Esophagus muscularis mucosa (tissue), 4 donors: ENCODE measurements at regions not wholly inside any gene's neighbourhood (a gene's known extent, or its start where the extent isn't known, plus 50 kb on each side); places are given as distances from the start of the nearest gene placed in this dataset.

Experiments
- DNase-seq: peaks from one replicate; pipeline ENCODE4 v3.0.0-alpha.2; 2017; ENCODE audit errors: extremely low spot score
- H3K27ac ChIP-seq, 4 donors: fragments of 200-600 bp; sonication (generic); replicated peaks in 1 of 4; 1 replicate in 3 of 4; 2 replicates in 1 of 4; pipeline ENCODE4 v1.5.1; 2016 to 2019; ENCODE audit warnings: mild to moderate bottlenecking in 1 of 4
- H3K27me3 ChIP-seq, 4 donors: fragments of 200-600 bp; sonication (generic); one replicate each; pipeline versions ENCODE4 v1.5.1 to v1.6.0; 2016 to 2019
- H3K36me3 ChIP-seq, 4 donors: fragments of 200-600 bp; sonication (generic); one replicate each; pipeline ENCODE4 v1.5.1; 2016 to 2019
- H3K4me1 ChIP-seq, 4 donors: fragments of 200-600 bp; sonication (generic); one replicate each; pipeline ENCODE4 v1.5.1; 2016 to 2019
- H3K4me3 ChIP-seq, 4 donors: fragments of 200-600 bp; sonication (generic); 1 replicate in 2 of 4; 2 replicates in 2 of 4; pipeline ENCODE4 v1.5.1; 2016 to 2019; ENCODE audit warnings: mild to moderate bottlenecking in 4 of 4, moderate library complexity in 1 of 4
- H3K9me3 ChIP-seq, 4 donors: fragments of 200-600 bp; sonication (generic); 1 replicate in 3 of 4; 2 replicates in 1 of 4; pipeline ENCODE4 v1.5.1; 2016 to 2019
- EP300 ChIP-seq: sonication (generic); formaldehyde crosslinking; IDR thresholded peaks from one replicate; pipeline ENCODE4 v1.6.1; 2017; ENCODE audit warnings: antibody characterized with exemption
- POLR2A ChIP-seq: fragments of 450-650 bp; IDR thresholded peaks from one replicate; pipeline ENCODE4 v1.6.1; 2017; ENCODE audit warnings: antibody characterized with exemption, moderate library complexity, mild to moderate bottlenecking, low read depth
- POLR2AphosphoS5 ChIP-seq, 2 donors: sonication (generic); formaldehyde crosslinking; IDR thresholded peaks; one replicate each; pipeline ENCODE4 v1.6.1; 2017; ENCODE audit warnings: antibody characterized with exemption in 2 of 2
- WGBS: methylation state at CpG from one replicate; pipeline ENCODE4 v1.1.5; 2018; 5-methylcytosine and 5-hydroxymethylcytosine counted together
- intact Hi-C: fragments of 100-400 bp; cut with DNase I; formaldehyde crosslinking; loops from one replicate; pipeline ENCODE4 v1.15.1; 2023
- TF ChIP-seq, protein P1 (sequence below), 3 experiments: fragments of 200-600 bp in 2 of 3; fragments of 450-650 bp in 1 of 3; sonication (generic) in 2 of 3; IDR thresholded peaks; one replicate each; pipeline ENCODE4 v1.5.1; 2017 to 2019; ENCODE audit warnings: antibody characterized with exemption in 3 of 3, mild to moderate bottlenecking in 2 of 3, moderate library complexity in 1 of 3

DNA sequence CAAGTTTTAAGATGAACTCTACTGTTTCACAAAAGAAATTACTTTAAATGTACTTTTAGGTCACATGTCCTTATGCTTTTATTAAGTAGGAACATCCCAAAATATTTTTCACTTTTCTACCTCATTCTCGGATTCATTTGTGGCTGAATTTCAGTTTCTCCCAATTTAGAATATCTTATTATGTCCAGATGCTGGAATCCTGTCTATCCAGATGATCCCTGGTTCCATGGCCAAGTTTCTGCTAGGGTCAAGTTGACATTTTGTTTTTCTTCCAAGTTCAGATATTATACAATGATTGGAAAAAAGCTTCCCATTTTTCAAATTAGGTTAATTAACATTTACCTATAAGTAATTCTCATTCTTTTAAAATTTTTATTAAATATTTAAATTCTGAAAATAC lies 181.8 kb upstream of the SLC16A7 start:
- 59% methylated on average over 1 of the region's 1 CpG for WGBS
- no peaks in the 10 kb centered on the region for H3K9me3 ChIP-seq
- DNase-seq: no peak
- intact Hi-C loops: no loop called here
- H3K27me3 ChIP-seq: no peaks in the 10 kb centered on the region
- no peaks in the 10 kb centered on the region for H3K4me1 ChIP-seq
- H3K4me3 ChIP-seq: no peak overlapping the region
- TF ChIP-seq POLR2AphosphoS5 (IDR thresholded peaks at IDR 0.05) (no peak), EP300 (no peak), POLR2A (no peak)
- TF ChIP-seq, protein P1, sequence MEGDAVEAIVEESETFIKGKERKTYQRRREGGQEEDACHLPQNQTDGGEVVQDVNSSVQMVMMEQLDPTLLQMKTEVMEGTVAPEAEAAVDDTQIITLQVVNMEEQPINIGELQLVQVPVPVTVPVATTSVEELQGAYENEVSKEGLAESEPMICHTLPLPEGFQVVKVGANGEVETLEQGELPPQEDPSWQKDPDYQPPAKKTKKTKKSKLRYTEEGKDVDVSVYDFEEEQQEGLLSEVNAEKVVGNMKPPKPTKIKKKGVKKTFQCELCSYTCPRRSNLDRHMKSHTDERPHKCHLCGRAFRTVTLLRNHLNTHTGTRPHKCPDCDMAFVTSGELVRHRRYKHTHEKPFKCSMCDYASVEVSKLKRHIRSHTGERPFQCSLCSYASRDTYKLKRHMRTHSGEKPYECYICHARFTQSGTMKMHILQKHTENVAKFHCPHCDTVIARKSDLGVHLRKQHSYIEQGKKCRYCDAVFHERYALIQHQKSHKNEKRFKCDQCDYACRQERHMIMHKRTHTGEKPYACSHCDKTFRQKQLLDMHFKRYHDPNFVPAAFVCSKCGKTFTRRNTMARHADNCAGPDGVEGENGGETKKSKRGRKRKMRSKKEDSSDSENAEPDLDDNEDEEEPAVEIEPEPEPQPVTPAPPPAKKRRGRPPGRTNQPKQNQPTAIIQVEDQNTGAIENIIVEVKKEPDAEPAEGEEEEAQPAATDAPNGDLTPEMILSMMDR (IDR thresholded peaks at IDR 0.05): no peak
- H3K27ac ChIP-seq: no peak overlapping the region
- no peaks in the 10 kb centered on the region for H3K36me3 ChIP-seq

DNA sequence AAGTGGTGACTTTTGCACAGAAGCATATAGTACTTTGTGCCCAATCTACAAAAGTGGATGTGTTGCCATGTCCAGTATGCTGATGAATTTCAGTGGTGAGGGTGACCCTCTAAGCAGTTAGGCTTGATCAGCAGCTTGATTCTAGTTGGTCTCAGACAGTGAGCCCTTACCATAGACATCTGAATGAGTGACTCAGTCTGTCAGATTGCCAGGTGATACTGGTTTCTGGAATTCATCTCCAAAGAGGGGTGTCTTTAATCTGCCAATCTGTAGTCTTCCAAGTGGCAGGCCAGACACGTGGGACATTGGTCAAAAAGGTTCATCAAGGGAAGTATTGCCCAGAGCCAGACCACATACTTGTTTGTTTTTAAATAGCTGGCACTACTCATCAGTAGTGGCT lies 187.4 kb upstream of the SLC16A7 start:
- intact Hi-C loops: no loop called here
- no peak overlapping the region for H3K4me3 ChIP-seq
- H3K4me1 ChIP-seq: peaks cover 0 to 5% (median 4%) of the 10 kb centered on the region in 4 donors
- TF ChIP-seq EP300: no peak
- TF ChIP-seq POLR2AphosphoS5 (IDR thresholded peaks at IDR 0.05): no peak
- TF ChIP-seq POLR2A: no peak
- TF ChIP-seq, protein P1 (IDR thresholded peaks at IDR 0.05): no peak
- H3K27ac ChIP-seq: no peak overlapping the region
- 91% methylated on average over 1 of the region's 1 CpG for WGBS
- no peaks in the 10 kb centered on the region for H3K9me3 ChIP-seq
- no peak for DNase-seq
- H3K36me3 ChIP-seq: no peaks in the 10 kb centered on the region
- no peaks in the 10 kb centered on the region for H3K27me3 ChIP-seq

DNA sequence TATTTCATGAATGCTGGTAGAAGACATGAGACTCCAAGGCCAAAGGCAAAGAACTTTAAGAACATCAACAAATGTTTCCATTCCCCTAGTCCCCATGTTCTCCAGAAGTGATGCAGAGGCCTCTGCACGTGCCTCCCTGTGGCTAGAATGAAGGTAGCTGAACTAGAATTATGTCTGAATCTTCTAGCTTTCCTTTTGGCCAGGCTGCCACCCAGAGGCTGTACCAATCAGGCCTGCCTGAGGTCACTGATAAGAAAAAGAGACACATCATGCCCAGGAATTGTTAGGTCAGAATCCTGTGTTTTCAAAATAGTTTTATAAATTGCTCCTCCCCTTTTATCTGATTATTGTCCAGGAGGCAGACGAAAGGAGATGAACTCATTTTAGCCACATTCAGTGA lies 188.0 kb upstream of the SLC16A7 start:
- no peak overlapping the region for H3K4me3 ChIP-seq
- no peaks in the 10 kb centered on the region for H3K36me3 ChIP-seq
- DNase-seq: no peak
- no peaks in the 10 kb centered on the region for H3K27me3 ChIP-seq
- H3K9me3 ChIP-seq: no peaks in the 10 kb centered on the region
- H3K27ac ChIP-seq: no peak overlapping the region
- peaks cover 0 to 7% (median 4%) of the 10 kb centered on the region in 4 donors for H3K4me1 ChIP-seq
- TF ChIP-seq POLR2AphosphoS5 (IDR thresholded peaks at IDR 0.05) (no peak), EP300 (no peak), POLR2A (no peak)
- TF ChIP-seq, protein P1 (IDR thresholded peaks at IDR 0.05): no peak
- intact Hi-C loops: no loop called here
- WGBS: 73% methylated on average over 2 of the region's 2 CpGs

DNA sequence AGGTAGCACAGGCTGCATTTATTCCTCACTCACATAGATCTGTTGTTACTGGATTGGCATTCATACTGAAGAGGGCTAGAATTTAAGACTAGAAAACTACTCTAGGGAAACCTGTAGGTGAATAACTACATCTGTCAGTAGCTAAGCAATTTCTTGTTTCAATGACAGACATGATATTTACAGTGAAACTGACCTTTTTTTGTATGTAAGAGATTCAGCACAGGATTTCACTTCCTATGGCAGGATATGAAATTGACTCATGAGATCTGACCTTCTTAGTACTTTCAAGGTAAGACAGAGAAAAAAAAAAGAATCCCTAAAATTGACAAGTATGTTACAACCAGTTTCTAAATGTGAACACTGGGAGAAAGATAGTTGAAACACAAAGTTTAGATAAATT lies 189.8 kb upstream of the SLC16A7 start:
- no peaks in the 10 kb centered on the region for H3K36me3 ChIP-seq
- no peak overlapping the region for H3K27ac ChIP-seq
- H3K4me1 ChIP-seq: peaks cover 0 to 7% (median 4%) of the 10 kb centered on the region in 4 donors
- no peaks in the 10 kb centered on the region for H3K9me3 ChIP-seq
- no peak for DNase-seq
- no peak overlapping the region for H3K4me3 ChIP-seq
- intact Hi-C loops: no loop called here
- no peaks in the 10 kb centered on the region for H3K27me3 ChIP-seq
- TF ChIP-seq POLR2A: no peak
- TF ChIP-seq EP300: no peak
- TF ChIP-seq POLR2AphosphoS5 (IDR thresholded peaks at IDR 0.05): no peak
- TF ChIP-seq, protein P1 (IDR thresholded peaks at IDR 0.05): no peak

DNA sequence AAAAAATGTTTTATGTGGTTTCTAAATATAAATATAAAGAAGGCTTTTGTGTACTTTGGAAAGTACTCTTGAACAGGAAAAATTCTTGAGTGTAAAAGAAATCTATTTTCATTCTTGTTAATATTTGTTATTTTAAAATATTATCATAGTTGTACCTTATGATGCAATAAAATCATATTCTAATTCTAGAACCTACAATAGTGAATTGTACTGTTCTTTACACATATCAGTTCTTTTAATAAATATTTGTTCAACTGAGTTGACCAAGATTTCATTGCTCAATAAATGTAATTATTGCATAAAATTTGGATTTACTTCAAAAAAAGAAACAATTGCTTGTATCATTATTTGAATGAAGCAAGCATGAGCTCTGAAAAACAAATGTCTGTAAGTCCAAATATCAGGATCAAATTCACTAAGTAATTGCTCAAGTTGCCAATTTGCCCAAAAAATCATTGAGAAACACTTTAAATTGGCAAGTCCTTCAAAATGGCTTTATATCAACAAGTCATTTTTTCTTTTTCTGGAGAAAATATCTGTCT lies 191.6 kb upstream of the SLC16A7 start:
- peaks cover 0 to 7% (median 4%) of the 10 kb centered on the region in 4 donors for H3K4me1 ChIP-seq
- no peak overlapping the region for H3K4me3 ChIP-seq
- intact Hi-C loops: loop anchor here (5.0 kb wide), 1 partner anchor 403 kb away; no protein-coding TSS in a partner anchor
- H3K9me3 ChIP-seq: peaks cover 0 to 6% (median 2%) of the 10 kb centered on the region in 4 donors
- DNase-seq: no peak
- no peak overlapping the region for H3K27ac ChIP-seq
- no peaks in the 10 kb centered on the region for H3K27me3 ChIP-seq
- TF ChIP-seq, protein P1 (IDR thresholded peaks at IDR 0.05): no peak
- no peak for TF ChIP-seq POLR2AphosphoS5 (IDR thresholded peaks at IDR 0.05)
- TF ChIP-seq POLR2A: no peak
- no peak for TF ChIP-seq EP300
- H3K36me3 ChIP-seq: no peaks in the 10 kb centered on the region
